ENCODE measurements at regions not wholly inside any gene's neighbourhood (a gene's known extent, or its start where the extent isn't known, plus 50 kb on each side); places are given as distances from the start of the nearest gene placed in this dataset.

- Histone ChIP-seq H3K9ac (ENCODE audit: insufficient read depth, low read depth, low read length) (no peak overlapping the region), H3K36me3 (replicated peaks in 1 of 2; ENCODE audit: control insufficient read depth in 1 of 2, insufficient read depth in 2 of 2, low read length in 2 of 2) (no peaks in the 10 kb centered on the region), H2AFZ (ENCODE audit: low read length) (no peak overlapping the region), H3K27ac (ENCODE audit: extremely low read length, insufficient read depth, low read length) (no peak overlapping the region), H3K79me2 (ENCODE audit: insufficient read depth, low read length) (no peaks in the 10 kb centered on the region), H3K4me3 (replicated peaks in 1 of 3; ENCODE audit: insufficient read depth in 1 of 3, low read depth in 2 of 3, low read length in 3 of 3) (no peak overlapping the region), H3K4me2 (ENCODE audit: low read depth, low read length) (no peak overlapping the region), H3K9me3 (ENCODE audit: low read length) (peaks cover 81% of the 10 kb centered on the region), H3K27me3 (ENCODE audit: control insufficient read depth in 1 of 2, insufficient read depth in 2 of 2, low read length in 2 of 2) (no peaks in the 10 kb centered on the region), H3K4me1 (ENCODE audit: insufficient read depth, low read length) (no peaks in the 10 kb centered on the region), H4K20me1 (ENCODE audit: insufficient read depth, low read length) (no peaks in the 10 kb centered on the region)
- in situ Hi-C loops (cut with HindIII; ENCODE audit: extremely low pct_ligation_motif_present, low pct_unique_long_range_greater_than_20kb) (no loop called here), intact Hi-C loops (cut with micrococcal nuclease; ENCODE audit: unreplicated experiment) (no loop called here)
- FAIRE-seq: no peak
- ChIA-PET CTCF (ENCODE audit: low intra/inter-chr PET ratio, low total read pairs) (no interaction called here), POLR2A (no interaction called here)
- WGBS (ENCODE audit: low lambda C conversion rate): 11% methylated on average over 4 of the region's 4 CpGs
- TF ChIP-seq SNAI1 (CRISPR knock-in tag; IDR thresholded peaks at IDR 0.05; ENCODE audit: borderline replicate concordance): no peak
- no peak for TF ChIP-seq MIER3 (CRISPR knock-in tag; IDR thresholded peaks at IDR 0.05; ENCODE audit: borderline replicate concordance)
- no peak for TF ChIP-seq MAZ (IDR thresholded peaks at IDR 0.05; ENCODE audit: borderline replicate concordance, low read depth, low read length)
- no peak for TF ChIP-seq MAZ (CRISPR knock-in tag; IDR thresholded peaks at IDR 0.05; ENCODE audit: low read depth)
- TF ChIP-seq ZKSCAN8 (CRISPR knock-in tag; IDR thresholded peaks at IDR 0.05; ENCODE audit: borderline replicate concordance): no peak
- TF ChIP-seq AKAP8 (CRISPR knock-in tag; IDR thresholded peaks at IDR 0.05): no peak
- TF ChIP-seq ZEB1 (IDR thresholded peaks at IDR 0.05; ENCODE audit: insufficient replicate concordance, low read depth): no peak
- TF ChIP-seq ZNF513 (CRISPR knock-in tag; conservative IDR thresholded peaks at IDR 0.05): no peak
- TF ChIP-seq ZNF281 (CRISPR knock-in tag; IDR thresholded peaks at IDR 0.05; ENCODE audit: borderline replicate concordance): no peak
- TF ChIP-seq ATF5 (CRISPR knock-in tag; IDR thresholded peaks at IDR 0.05; ENCODE audit: low read depth): no peak
- TF ChIP-seq ZNF20 (CRISPR knock-in tag; IDR thresholded peaks at IDR 0.05): no peak
- TF ChIP-seq ZUFSP (CRISPR knock-in tag; IDR thresholded peaks at IDR 0.05; ENCODE audit: borderline replicate concordance): no peak
- TF ChIP-seq HDAC2 (CRISPR knock-in tag; IDR thresholded peaks at IDR 0.05): no peak
- no peak for DNase-seq (ENCODE audit: low spot score)
- no TSS peak for BruUV-seq (replicated peaks)
- no peak for ATAC-seq
These were observed 902.2 kb upstream of the PCDH7 start for GRCh38 chr4:29817961-29818360.
